HepG2 (cell line): ENCODE measurements at regions not wholly inside any gene's neighbourhood (a gene's known extent, or its start where the extent isn't known, plus 50 kb on each side); places are given as distances from the start of the nearest gene placed in this dataset.

Source experiments
- ATAC-seq: fragments of 200-7000 bp; cut with Tn5 transposase; 3 replicates; pipeline ENCODE4 v1.9.1; 2020; ENCODE audit warnings: mild to moderate bottlenecking, moderate library complexity
- BruUV-seq: library from RNA; stranded (reverse); fragments of 400-500 nt; replicated peaks from 2 replicates; lab custom pipeline; 2021; lab: Mats Ljungman, UMichigan
- CTCF ChIA-PET: fragments of 300-600 bp; formaldehyde crosslinking; extraction: SDS; loops from one replicate; lab custom pipeline; 2021; ENCODE audit warnings: low total read pairs, inconsistent platforms, low intra/inter-chr PET ratio; lab: Yijun Ruan, JAX
- POLR2A ChIA-PET: fragments of 350-600 bp; sonication (Branson Sonifier 250); formaldehyde crosslinking; loops from one replicate; lab custom pipeline; 2020; ENCODE audit warnings: antibody characterized with exemption, inconsistent platforms; lab: Yijun Ruan, JAX
- DNase-seq: peaks from one replicate; pipeline ENCODE4 v3.0.0-alpha.2; 2015; ENCODE audit warnings: low spot score
- FAIRE-seq: peaks from 3 replicates; lab custom pipeline; 2011; peaks lifted over from hg19 to GRCh38; lab: Jason Lieb, UNC
- H2AFZ ChIP-seq: one replicate; pipeline ENCODE4 v1.6.1; 2011; ENCODE audit warnings: low read length, inconsistent platforms
- H3K27ac ChIP-seq: fragments of 300-600 bp; 3 replicates; pipeline ENCODE4 v1.8.0; 2011; ENCODE audit warnings: mixed run types, mild to moderate bottlenecking, mixed read lengths, low read length, inconsistent platforms; ENCODE audit not compliant: insufficient read depth; ENCODE audit errors: extremely low read length
- H3K27me3 ChIP-seq, 2 experiments: fragments of 200-600 bp in 1 of 2; 2 replicates in 1 of 2; 3 replicates in 1 of 2; pipeline versions ENCODE4 v1.6.0 to v1.8.0; 2011; ENCODE audit warnings: low read length in 2 of 2, mild to moderate bottlenecking in 2 of 2, moderate library complexity in 2 of 2, inconsistent platforms in 1 of 2; ENCODE audit not compliant: insufficient read depth in 2 of 2, control insufficient read depth in 1 of 2
- H3K36me3 ChIP-seq, 2 experiments: fragments of 200-600 bp in 1 of 2; replicated peaks in 1 of 2; 2 replicates in 1 of 2; 3 replicates in 1 of 2; pipeline versions ENCODE4 v1.5.1 to v1.8.0; 2011; ENCODE audit warnings: low read length in 2 of 2, inconsistent platforms in 1 of 2; ENCODE audit not compliant: insufficient read depth in 2 of 2, control insufficient read depth in 1 of 2
- H3K4me1 ChIP-seq: 2 replicates; pipeline ENCODE4 v1.5.1; 2012; ENCODE audit warnings: low read length, inconsistent platforms; ENCODE audit not compliant: insufficient read depth
- H3K4me2 ChIP-seq: 2 replicates; pipeline ENCODE4 v1.6.0; 2011; ENCODE audit warnings: low read depth, low read length, inconsistent platforms
- H3K4me3 ChIP-seq, 3 experiments: fragments of 200-600 bp in 1 of 3; sonication (generic), shearing (Covaris generic) in 1 of 3; replicated peaks in 1 of 3; 2 replicates each; pipeline ENCODE4 v1.5.1; 2011 to 2016; ENCODE audit warnings: low read length in 3 of 3, inconsistent platforms in 2 of 3, low read depth in 2 of 3, mild to moderate bottlenecking in 2 of 3, control low read depth in 1 of 3, mixed read lengths in 1 of 3; ENCODE audit not compliant: insufficient read depth in 1 of 3
- H3K79me2 ChIP-seq: one replicate; pipeline ENCODE4 v1.6.1; 2011; ENCODE audit warnings: low read length, inconsistent platforms; ENCODE audit not compliant: insufficient read depth
- H3K9ac ChIP-seq: 2 replicates; pipeline ENCODE4 v1.6.0; 2011; ENCODE audit warnings: mild to moderate bottlenecking, low read depth, low read length, inconsistent platforms; ENCODE audit not compliant: insufficient read depth
- H3K9me3 ChIP-seq: 2 replicates; pipeline ENCODE4 v1.5.1; 2012; ENCODE audit warnings: mild to moderate bottlenecking, low read length
- H4K20me1 ChIP-seq: 2 replicates; pipeline ENCODE4 v1.6.0; 2011; ENCODE audit warnings: inconsistent platforms, mild to moderate bottlenecking, low read length, moderate library complexity; ENCODE audit not compliant: insufficient read depth
- ATRX ChIP-seq: sonication (generic); formaldehyde crosslinking; IDR thresholded peaks from 2 replicates; pipeline ENCODE4 v1.4.0; 2020; ENCODE audit warnings: missing genetic modification reagents, borderline replicate concordance
- ESRRA ChIP-seq: sonication (generic); formaldehyde crosslinking; IDR thresholded peaks from 2 replicates; pipeline ENCODE4 v1.5.1; 2020; ENCODE audit warnings: mild to moderate bottlenecking, low read depth, missing genetic modification reagents
- FOXA1 ChIP-seq, 2 experiments: fragments of 450-650 bp in 1 of 2; sonication (generic) in 1 of 2; formaldehyde crosslinking in 1 of 2; IDR thresholded peaks; 2 replicates each; pipeline versions ENCODE4 v1.4.0 to v1.6.1; 2016 to 2020; ENCODE audit warnings: missing genetic modification reagents in 1 of 2
- HNF4A ChIP-seq: sonication (generic); formaldehyde crosslinking; IDR thresholded peaks from 2 replicates; pipeline ENCODE4 v1.4.0; 2020; ENCODE audit warnings: missing genetic modification reagents
- KDM5A ChIP-seq: fragments of 200-600 bp; sonication (generic); IDR thresholded peaks from 2 replicates; pipeline ENCODE4 v1.7.0; 2018; ENCODE audit warnings: antibody characterized with exemption, mild to moderate bottlenecking, low read length, borderline replicate concordance
- MAF1 ChIP-seq: sonication (generic); formaldehyde crosslinking; IDR thresholded peaks from 2 replicates; pipeline ENCODE4 v1.5.0; 2020; ENCODE audit warnings: missing genetic modification reagents, borderline replicate concordance
- NKX3-1 ChIP-seq: sonication (generic); formaldehyde crosslinking; IDR thresholded peaks from 2 replicates; pipeline ENCODE4 v1.5.0; 2020; ENCODE audit warnings: missing genetic modification reagents
- RFXANK ChIP-seq: IDR thresholded peaks from 2 replicates; pipeline ENCODE4 v1.6.1; 2016
- SUZ12 ChIP-seq: fragments of 150-350 bp; IDR thresholded peaks from 2 replicates; pipeline ENCODE4 v1.6.1; 2014; ENCODE audit warnings: low read depth, low read length
- THAP11 ChIP-seq: IDR thresholded peaks from 2 replicates; pipeline ENCODE4 v1.6.1; 2016; ENCODE audit warnings: missing biosample characterization, missing genetic modification reagents
- TOE1 ChIP-seq: sonication (generic); formaldehyde crosslinking; IDR thresholded peaks from 2 replicates; pipeline ENCODE4 v1.4.0; 2020; ENCODE audit warnings: mild to moderate bottlenecking, missing genetic modification reagents
- ZBTB42 ChIP-seq: sonication (generic); formaldehyde crosslinking; IDR thresholded peaks from 2 replicates; pipeline ENCODE4 v1.5.0; 2020; ENCODE audit warnings: mild to moderate bottlenecking, missing genetic modification reagents
- ZC3H13 ChIP-seq: sonication (generic); formaldehyde crosslinking; IDR thresholded peaks from 2 replicates; pipeline ENCODE4 v1.8.1; 2023; ENCODE audit warnings: mild to moderate bottlenecking, missing genetic modification reagents, moderate library complexity
- ZNF367 ChIP-seq: sonication (generic); formaldehyde crosslinking; IDR thresholded peaks from 2 replicates; pipeline ENCODE4 v1.4.0; 2020; ENCODE audit warnings: missing genetic modification reagents, borderline replicate concordance
- ZNF629 ChIP-seq: sonication (generic); formaldehyde crosslinking; conservative IDR thresholded peaks from 2 replicates; pipeline ENCODE4 v1.5.0; 2020; ENCODE audit warnings: missing genetic modification reagents
- WGBS: methylation state at CpG from one replicate; pipeline ENCODE4 v1.1.6; 2017; ENCODE audit warnings: low lambda C conversion rate; 5-methylcytosine and 5-hydroxymethylcytosine counted together
- in situ Hi-C: cut with HindIII; loops from 2 replicates; pipeline ENCODE4 v1.10.0; 2017; ENCODE audit warnings: low pct_unique_long_range_greater_than_20kb; ENCODE audit not compliant: extremely low pct_ligation_motif_present
- intact Hi-C: fragments of 100-400 bp; cut with micrococcal nuclease; formaldehyde crosslinking; loops from one replicate; pipeline ENCODE4 v1.10.0; 2022; ENCODE audit not compliant: unreplicated experiment
- TF ChIP-seq, protein P1 (sequence below): sonication (generic); formaldehyde crosslinking; conservative IDR thresholded peaks from 2 replicates; pipeline ENCODE4 v1.8.1; 2023; ENCODE audit warnings: missing genetic modification reagents
- TF ChIP-seq, protein P2 (sequence below): sonication (generic); formaldehyde crosslinking; IDR thresholded peaks from 2 replicates; pipeline ENCODE4 v1.4.0; 2020; ENCODE audit warnings: missing genetic modification reagents
- TF ChIP-seq, protein P3 (sequence below): IDR thresholded peaks from 2 replicates; pipeline ENCODE4 v1.6.1; 2016; ENCODE audit warnings: missing biosample characterization, missing genetic modification reagents, low read depth

DNA sequence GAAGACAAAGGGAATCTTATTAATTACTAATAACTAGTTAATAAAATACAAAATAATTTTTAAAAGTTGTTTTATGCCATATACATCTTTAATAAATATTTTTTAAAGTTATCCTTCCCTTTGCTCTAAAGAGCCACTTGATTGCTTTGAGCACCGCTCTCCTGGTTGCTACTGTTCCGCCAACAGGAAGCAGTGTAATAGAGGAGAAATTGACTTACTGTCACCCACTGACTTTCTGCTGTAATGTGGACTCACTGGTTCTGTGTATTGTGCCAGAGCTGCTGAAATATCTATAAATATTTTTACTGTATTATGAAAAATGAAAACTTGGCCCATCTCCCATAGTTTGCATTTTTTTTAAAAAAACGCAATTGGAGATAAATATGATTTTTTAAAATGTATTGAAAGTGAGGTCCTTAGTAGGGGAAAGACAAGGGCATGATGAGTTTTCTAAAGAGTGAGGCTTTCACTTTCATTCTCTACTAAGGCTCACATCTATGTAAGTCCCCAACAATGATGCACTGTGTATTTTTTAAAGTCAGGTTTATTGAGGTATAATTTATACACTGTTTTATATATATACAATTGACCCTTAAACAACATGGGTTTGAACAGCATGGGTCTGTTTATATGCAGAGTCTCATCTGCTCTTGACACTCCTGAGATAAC is 100.5 kb downstream of the NPY start:
- no peak overlapping the region for H2AFZ ChIP-seq
- FAIRE-seq: no peak

DNA sequence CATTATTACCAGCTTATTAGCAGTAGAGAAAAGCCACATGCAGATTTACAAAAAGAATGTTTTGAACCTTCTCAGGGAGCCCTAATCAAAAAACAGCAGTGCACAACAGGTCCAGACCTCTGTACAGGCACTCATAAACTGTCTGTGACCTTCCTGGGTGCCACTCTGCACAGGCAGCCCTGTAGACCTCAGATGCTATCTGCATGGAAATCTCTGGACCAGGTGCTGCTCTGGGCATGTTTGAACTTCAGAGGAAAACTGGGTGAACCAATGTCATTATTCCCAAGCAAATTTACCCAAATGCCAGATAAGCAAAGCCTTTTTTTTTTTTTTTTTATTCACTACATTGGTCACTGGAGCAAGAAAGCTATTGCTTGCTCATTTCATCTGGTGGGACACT is 104.2 kb downstream of the NPY start:
- Histone ChIP-seq H3K9ac (no peak overlapping the region), H3K79me2 (no peaks in the 10 kb centered on the region), H3K27me3 (no peaks in the 10 kb centered on the region; a peak in 1 of 5 replicates), H3K36me3 (no peaks in the 10 kb centered on the region), H2AFZ (no peak overlapping the region), H3K9me3 (no peaks in the 10 kb centered on the region), H3K4me1 (no peaks in the 10 kb centered on the region), H3K4me3 (no peak overlapping the region), H4K20me1 (no peaks in the 10 kb centered on the region), H3K27ac (no peak overlapping the region), H3K4me2 (no peak overlapping the region)
- in situ Hi-C loops (no loop called here), intact Hi-C loops (no loop called here)
- POLR2A ChIA-PET: no interaction called here
- no peak for ATAC-seq
- FAIRE-seq: no peak
- DNase-seq: no peak
- CTCF ChIA-PET: no interaction called here
- BruUV-seq: no TSS peak
- TF ChIP-seq THAP11 (CRISPR knock-in tag): no peak
- no peak for TF ChIP-seq RFXANK (CRISPR knock-in tag)
- TF ChIP-seq SUZ12: no peak
- TF ChIP-seq FOXA1 (IDR thresholded peaks at IDR 0.05): no peak
- TF ChIP-seq FOXA1 (CRISPR knock-in tag; IDR thresholded peaks at IDR 0.05): no peak
- TF ChIP-seq, protein P1, sequence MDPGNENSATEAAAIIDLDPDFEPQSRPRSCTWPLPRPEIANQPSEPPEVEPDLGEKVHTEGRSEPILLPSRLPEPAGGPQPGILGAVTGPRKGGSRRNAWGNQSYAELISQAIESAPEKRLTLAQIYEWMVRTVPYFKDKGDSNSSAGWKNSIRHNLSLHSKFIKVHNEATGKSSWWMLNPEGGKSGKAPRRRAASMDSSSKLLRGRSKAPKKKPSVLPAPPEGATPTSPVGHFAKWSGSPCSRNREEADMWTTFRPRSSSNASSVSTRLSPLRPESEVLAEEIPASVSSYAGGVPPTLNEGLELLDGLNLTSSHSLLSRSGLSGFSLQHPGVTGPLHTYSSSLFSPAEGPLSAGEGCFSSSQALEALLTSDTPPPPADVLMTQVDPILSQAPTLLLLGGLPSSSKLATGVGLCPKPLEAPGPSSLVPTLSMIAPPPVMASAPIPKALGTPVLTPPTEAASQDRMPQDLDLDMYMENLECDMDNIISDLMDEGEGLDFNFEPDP (CRISPR knock-in tag): no peak
- TF ChIP-seq, protein P2, sequence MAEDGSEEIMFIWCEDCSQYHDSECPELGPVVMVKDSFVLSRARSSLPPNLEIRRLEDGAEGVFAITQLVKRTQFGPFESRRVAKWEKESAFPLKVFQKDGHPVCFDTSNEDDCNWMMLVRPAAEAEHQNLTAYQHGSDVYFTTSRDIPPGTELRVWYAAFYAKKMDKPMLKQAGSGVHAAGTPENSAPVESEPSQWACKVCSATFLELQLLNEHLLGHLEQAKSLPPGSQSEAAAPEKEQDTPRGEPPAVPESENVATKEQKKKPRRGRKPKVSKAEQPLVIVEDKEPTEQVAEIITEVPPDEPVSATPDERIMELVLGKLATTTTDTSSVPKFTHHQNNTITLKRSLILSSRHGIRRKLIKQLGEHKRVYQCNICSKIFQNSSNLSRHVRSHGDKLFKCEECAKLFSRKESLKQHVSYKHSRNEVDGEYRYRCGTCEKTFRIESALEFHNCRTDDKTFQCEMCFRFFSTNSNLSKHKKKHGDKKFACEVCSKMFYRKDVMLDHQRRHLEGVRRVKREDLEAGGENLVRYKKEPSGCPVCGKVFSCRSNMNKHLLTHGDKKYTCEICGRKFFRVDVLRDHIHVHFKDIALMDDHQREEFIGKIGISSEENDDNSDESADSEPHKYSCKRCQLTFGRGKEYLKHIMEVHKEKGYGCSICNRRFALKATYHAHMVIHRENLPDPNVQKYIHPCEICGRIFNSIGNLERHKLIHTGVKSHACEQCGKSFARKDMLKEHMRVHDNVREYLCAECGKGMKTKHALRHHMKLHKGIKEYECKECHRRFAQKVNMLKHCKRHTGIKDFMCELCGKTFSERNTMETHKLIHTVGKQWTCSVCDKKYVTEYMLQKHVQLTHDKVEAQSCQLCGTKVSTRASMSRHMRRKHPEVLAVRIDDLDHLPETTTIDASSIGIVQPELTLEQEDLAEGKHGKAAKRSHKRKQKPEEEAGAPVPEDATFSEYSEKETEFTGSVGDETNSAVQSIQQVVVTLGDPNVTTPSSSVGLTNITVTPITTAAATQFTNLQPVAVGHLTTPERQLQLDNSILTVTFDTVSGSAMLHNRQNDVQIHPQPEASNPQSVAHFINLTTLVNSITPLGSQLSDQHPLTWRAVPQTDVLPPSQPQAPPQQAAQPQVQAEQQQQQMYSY: no peak
- TF ChIP-seq ZNF367 (CRISPR knock-in tag): no peak
- TF ChIP-seq, all 625 proteins: peak for 0

More for the DNA sequence above, 100.5 kb downstream of the NPY start:
- CTCF ChIA-PET: no interaction called here
- DNase-seq: no peak
- TF ChIP-seq, protein P3, sequence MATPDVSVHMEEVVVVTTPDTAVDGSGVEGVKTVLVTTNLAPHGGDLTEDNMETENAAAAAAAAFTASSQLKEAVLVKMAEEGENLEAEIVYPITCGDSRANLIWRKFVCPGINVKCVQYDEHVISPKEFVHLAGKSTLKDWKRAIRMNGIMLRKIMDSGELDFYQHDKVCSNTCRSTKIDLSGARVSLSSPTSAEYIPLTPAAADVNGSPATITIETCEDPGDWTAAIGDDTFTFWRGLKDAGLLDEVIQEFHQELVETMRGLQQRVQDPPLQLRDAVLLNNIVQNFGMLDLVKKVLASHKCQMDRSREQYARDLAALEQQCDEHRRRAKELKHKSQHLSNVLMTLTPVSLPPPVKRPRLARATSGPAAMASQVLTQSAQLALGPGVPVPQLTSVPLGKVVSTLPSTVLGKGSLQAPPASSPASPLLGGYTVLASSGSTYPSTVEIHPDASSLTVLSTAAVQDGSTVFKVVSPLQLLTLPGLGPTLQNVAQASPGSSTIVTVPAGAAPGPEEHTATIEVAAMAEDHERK (CRISPR knock-in tag): no peak
- TF ChIP-seq ATRX (CRISPR knock-in tag): no peak
- no peak for TF ChIP-seq MAF1 (CRISPR knock-in tag)
- TF ChIP-seq ZC3H13 (CRISPR knock-in tag): no peak
- no peak for TF ChIP-seq TOE1 (CRISPR knock-in tag)
- TF ChIP-seq NKX3-1 (CRISPR knock-in tag): no peak
- no peak for TF ChIP-seq HNF4A (CRISPR knock-in tag)
- no peak for TF ChIP-seq ZNF629 (CRISPR knock-in tag)
- TF ChIP-seq ESRRA (CRISPR knock-in tag): no peak
- no peak for TF ChIP-seq KDM5A
- TF ChIP-seq ZBTB42: no peak
- Histone ChIP-seq H3K4me1 (no peaks in the 10 kb centered on the region), H3K79me2 (no peaks in the 10 kb centered on the region), H3K36me3 (no peaks in the 10 kb centered on the region), H3K27me3 (no peaks in the 10 kb centered on the region), H3K4me2 (no peak overlapping the region), H3K9ac (no peak overlapping the region), H3K4me3 (no peak overlapping the region), H4K20me1 (no peaks in the 10 kb centered on the region), H3K27ac (no peak overlapping the region), H3K9me3 (no peaks in the 10 kb centered on the region)
- POLR2A ChIA-PET: no interaction called here
- BruUV-seq: no TSS peak
- 58% methylated on average over 3 of the region's 3 CpGs for WGBS
- intact Hi-C loops (no loop called here), in situ Hi-C loops (no loop called here)
- ATAC-seq: no peak
